ENCODE measurements at regions not wholly inside any gene's neighbourhood (a gene's known extent, or its start where the extent isn't known, plus 50 kb on each side); places are given as distances from the start of the nearest gene placed in this dataset.

DNA sequence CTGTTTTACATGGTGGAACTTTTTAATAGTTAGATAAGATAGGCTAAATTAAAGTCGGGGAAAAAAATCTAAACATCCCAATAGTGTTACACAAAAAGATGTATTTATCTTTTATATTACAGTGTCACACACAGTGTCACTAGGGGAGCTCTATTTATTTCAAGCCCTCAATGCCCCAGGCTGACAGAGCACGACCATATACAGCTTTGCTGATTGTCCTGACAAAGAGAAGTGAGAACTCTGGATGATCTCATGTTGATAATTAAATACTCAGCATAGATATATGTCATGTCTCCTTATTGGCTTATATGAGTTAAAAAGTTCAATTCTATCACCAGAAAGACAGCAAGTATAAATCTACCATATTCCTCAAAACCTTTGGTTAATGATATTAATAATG is 594.3 kb downstream of the LRFN5 start:
- DNase-seq (ENCODE audit: low spot score), result no peak

- DNase-seq (ENCODE audit: low spot score), result no peak
Observed at GRCh38 chr14:42198010-42198409, 591.3 kb downstream of the LRFN5 start.

GRCh38 chr14:42192738-42193653 is 586.3 kb downstream of the LRFN5 start:
- DNase-seq (ENCODE audit: low spot score), result no peak

DNA sequence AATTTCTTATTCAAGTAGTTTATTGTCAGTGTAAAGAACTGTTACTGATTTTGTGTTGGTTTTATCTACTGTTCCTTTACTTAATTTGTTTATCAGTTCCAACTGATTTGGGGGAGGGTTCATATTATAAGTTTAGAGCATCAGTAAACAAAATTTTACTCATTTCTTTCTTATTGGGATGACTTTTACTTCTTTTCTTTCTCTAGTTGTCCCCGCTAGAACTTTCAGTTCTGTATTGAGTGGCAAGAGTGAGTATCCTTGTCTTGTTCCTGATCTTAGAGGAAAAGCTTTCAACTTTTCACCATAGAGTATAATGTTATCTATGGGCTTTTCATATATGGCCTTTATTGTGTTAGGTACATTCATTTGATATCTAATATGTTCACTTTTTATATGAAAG is 584.1 kb downstream of the LRFN5 start:
- DNase-seq (ENCODE audit: low spot score), result no peak

- no peak for DNase-seq (ENCODE audit: low spot score)
Observed at GRCh38 chr14:42187846-42188245, 581.2 kb downstream of the LRFN5 start.

DNA sequence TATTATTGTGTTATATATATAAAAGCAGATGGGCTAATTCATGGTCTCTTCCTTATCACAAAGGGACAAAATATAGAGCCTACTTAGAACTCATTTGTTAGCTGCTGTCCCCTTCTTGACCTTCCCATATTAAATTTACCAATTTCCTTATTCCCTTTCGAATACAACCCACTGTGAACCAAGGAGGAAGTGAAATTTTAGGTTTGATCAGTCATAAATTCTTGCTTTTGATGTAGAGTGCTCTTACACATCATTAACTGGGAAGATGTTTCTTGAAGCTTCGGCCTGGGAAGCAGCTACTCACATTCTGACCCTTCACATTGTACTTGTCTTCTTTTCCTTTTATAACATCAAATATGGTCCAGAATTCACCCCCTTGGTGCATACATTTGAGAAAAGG is 579.0 kb downstream of the LRFN5 start:
- no peak for DNase-seq (ENCODE audit: low spot score)

GRCh38 chr14:42174357-42174756 is 567.7 kb downstream of the LRFN5 start:
- no peak for DNase-seq (ENCODE audit: low spot score)

GRCh38 chr14:42173206-42173605 is 566.5 kb downstream of the LRFN5 start:
- DNase-seq (ENCODE audit: low spot score), result no peak

GRCh38 chr14:42172304-42172703 is 565.6 kb downstream of the LRFN5 start:
- no peak for DNase-seq (ENCODE audit: low spot score)

DNA sequence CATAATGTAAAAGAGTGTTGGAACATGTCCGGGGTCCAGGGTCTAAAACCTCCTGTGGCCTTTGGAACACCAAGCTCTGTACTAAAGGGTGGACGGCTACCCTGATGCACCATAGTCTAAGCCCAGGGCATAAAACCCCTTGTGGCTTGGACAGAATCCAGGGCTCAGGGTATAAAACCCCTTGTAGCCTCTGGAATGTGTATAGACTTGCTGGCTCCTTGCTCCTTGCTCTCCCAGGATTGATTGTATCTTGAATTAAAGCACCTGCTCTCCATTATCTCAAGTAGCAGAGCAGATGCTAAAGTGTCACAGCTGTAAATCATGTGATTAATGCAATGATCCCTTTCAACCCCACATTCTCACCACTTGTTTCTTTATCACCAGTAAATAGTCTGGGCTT is 556.5 kb downstream of the LRFN5 start:
- DNase-seq (ENCODE audit: low spot score), result no peak

- DNase-seq (ENCODE audit: low spot score), result no peak
Observed at GRCh38 chr14:42159138-42159537, 552.5 kb downstream of the LRFN5 start.

DNA sequence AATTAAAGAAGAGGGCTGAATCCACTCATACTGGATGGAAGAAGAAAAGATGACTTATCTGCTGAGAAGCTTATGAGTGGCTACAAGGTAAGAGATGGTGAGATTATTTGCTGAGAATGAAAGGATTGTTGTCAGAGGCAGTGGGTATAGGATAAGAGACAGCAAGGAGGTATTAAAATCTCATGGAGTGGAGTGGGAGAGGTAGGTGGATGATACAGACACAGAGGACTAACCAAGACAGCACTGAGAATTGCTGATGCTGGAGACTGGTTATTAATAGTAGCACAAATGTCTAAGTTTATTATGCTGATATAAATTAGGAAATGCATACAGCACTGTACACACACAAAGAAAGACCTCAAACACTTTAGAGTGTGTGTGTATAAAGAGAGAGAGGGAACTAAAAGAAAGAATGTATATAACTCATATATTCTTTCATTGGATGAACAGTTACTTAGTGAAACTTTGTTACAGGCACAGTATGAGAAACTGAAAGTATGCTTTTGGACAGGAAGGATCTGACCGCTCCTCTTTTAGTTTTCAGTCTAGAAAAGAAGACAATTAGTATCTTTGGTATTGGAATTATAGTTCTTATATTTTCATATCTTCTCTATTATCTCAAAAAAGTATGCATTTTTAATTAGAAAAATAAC is 543.1 kb downstream of the LRFN5 start:
- no peak for DNase-seq (ENCODE audit: low spot score)

DNA sequence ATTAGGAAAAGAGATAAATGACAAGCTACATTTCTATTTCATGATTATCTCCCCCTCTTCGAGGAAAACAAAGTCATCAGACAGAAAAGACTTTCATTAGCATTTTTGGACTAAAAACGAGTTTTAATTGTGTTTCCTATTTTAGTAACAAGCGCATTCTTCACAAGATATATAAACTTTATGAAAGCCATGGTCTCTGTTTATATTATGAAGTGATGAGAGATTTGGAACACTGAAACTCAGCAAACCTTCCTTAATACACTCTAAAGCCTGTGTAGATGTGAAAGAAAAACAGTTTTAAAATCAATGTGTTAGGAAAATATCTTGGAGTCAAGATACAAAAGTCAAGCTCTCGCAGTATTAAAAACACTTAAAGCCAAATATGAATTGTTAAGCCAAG is 539.1 kb downstream of the LRFN5 start:
- no peak for DNase-seq (ENCODE audit: low spot score)

- no peak for DNase-seq (ENCODE audit: low spot score)
Observed at GRCh38 chr14:42143114-42143513, 536.4 kb downstream of the LRFN5 start.

- no peak for DNase-seq (ENCODE audit: low spot score)
Observed at GRCh38 chr14:42141328-42141727, 534.7 kb downstream of the LRFN5 start.

DNA sequence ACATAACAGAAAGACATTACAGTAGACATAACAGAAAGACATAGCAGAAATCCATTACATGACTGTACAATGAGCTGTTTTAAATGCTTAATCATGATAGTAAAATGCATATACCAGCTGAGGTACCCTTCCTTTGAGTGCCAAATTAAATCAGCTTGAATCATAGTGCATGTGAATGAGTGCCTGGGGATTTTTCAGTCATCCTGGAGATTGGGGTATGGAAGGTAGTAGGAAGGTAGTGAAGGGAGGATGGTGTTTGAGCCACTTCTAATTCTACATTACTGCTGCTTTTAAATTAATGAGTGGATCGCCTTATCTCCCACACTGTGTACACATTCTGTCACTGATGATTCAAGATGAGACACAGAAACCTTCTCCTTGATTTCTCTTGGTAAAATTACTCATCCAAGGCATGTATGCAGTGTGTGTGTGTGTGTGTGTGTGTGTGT is 534.2 kb downstream of the LRFN5 start:
- DNase-seq (ENCODE audit: low spot score), result no peak

- no peak for DNase-seq (ENCODE audit: low spot score)
Observed at GRCh38 chr14:42140001-42140400, 533.3 kb downstream of the LRFN5 start.

DNA sequence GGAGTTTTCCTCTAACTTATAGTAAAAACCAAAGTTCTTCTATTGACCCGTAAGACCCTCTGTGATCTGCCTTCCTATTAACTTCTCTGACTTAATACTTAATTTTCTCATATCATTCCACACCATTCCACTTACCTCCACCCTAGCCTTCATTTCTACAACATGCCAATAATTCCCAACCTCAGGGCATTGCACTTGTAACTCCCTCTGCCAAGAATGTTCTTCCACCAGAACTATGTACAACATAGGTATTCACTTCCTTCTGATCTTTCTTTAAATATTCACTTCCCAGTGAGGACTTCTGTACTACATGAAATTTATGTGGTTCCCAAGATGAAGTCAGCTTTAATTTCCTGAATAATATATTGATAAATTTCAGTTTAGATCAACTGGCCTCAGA is 531.7 kb downstream of the LRFN5 start:
- DNase-seq (ENCODE audit: low spot score), result no peak

DNA sequence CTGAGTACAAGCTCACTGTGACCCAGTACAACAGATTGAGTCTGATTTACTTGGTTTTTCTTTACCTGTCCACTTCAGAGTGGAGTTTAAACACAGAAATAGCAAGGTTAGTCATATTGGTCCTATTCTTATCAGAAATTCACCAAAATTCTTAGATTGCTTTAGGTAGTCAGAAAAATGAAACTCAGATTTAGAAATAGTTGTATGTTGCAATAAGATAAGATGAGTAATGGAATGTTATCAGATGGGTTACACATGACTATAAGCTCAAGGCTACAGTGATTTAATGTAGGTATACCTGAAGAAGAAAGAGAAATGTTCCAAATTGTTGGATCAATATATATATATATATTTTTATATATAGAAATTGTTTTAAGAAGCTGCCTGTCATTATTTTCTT is 524.1 kb downstream of the LRFN5 start:
- no peak for DNase-seq (ENCODE audit: low spot score)

- DNase-seq (ENCODE audit: low spot score), result no peak
Observed at GRCh38 chr14:42123526-42123925, 516.9 kb downstream of the LRFN5 start.

DNA sequence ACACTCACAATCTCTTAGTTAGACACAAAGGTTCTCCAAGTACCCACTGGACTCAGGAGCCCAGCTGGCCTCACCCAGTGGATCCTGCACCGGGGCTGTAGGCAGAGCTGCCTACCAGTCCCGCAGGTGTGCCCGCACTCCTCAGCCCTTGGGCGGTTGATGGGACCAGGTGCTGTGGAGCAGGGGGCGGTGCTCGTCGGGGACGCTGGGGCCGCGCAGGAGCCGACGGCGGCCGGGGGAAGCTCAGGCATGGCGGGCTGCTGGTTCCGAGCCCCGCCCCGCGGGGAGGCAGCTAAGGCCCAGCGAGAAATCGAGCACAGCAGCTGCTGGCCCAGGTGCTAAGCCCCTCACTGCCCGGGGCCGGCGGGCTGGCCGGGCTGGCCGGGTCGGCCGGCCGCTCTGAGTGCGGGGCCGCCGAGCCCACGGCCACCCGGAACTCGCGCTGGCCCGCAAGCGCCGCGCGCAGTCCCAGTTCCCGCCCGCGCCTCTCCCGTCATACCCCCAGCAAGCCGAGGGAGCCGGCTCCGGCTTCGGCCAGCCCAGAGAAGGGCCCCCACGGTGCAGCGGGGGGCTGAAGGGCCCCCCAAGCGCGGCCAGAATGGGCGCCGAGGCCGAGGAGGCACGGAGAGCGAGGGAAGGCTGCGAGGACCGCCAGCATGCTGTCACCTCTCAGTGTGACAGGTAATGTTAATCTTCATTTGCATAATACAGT is 506.8 kb downstream of the LRFN5 start:
- DNase-seq (ENCODE audit: low spot score), result no peak

DNA sequence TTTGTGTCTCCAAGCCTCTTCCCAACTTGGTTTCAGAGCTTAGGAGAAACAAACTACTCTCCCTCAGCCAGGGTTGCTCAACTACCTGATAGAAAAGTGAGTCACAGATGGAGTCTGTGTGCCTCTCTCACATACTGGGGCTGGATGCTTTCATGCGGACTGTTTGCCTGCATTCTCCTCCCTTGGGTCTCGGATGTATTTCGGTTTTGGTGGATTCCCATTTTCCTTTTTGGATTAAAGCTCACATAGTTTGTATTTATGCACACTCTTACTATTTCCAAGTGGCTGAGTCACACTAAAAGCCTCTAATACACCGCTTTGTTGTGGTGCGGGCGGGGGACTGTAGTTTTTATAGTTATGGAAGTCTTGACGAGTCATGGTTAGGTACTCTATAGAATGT is 505.4 kb downstream of the LRFN5 start:
- DNase-seq (ENCODE audit: low spot score), result no peak

DNA sequence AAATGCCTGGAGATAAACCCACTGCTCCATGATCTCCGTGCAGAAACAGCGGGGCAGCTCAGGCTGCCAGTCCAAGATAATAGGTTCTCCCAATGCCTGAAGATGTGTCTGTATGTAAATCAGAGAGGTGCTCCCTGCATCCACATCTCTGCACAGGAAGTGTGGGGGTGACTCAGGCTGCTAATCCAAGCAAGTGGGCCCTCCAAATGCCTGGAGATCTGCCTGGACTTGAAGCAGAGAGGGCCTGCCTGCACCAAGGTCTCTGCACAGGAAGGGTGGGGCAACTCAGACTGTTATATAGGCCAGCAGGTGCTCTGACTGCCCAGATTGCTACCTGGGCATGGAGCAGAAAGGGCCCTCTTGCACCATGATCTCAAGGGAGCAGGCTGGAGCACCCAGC is 504.7 kb downstream of the LRFN5 start:
- DNase-seq (ENCODE audit: low spot score), result no peak

All from HuH-7 (cell line).